NCI-H1436 (cell line): ENCODE measurements at regions not wholly inside any gene's neighbourhood (a gene's known extent, or its start where the extent isn't known, plus 50 kb on each side); places are given as distances from the start of the nearest gene placed in this dataset.
"Not testable (repeated sequence)": the region's sequence is repeated elsewhere in the genome, so short reads cannot be mapped to it uniquely, and the experiment has no call there.

Experiments used
- DNase-seq: peaks from one replicate; lab custom pipeline; 2025; lab: John Stamatoyannopoulos, UW

DNA sequence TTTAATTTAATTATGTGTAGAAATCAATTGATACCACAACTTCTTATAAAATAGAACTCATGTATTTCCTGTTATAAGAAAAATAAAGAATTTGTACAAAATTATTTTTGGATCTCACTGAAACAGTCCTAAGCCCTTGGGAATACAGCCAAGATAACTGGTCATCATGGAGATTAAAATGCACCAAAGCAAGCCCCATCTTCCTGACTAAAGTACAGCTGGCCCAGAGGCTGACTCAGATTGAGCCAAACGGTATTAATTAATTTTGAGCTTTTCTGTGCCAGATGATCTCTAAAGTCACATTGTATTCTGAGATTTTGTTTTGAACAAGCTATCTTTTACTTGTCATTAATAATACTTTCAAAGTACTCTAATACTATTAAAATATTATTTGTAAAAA is 978.5 kb downstream of the TBC1D32 start:
- no peak for DNase-seq

DNA sequence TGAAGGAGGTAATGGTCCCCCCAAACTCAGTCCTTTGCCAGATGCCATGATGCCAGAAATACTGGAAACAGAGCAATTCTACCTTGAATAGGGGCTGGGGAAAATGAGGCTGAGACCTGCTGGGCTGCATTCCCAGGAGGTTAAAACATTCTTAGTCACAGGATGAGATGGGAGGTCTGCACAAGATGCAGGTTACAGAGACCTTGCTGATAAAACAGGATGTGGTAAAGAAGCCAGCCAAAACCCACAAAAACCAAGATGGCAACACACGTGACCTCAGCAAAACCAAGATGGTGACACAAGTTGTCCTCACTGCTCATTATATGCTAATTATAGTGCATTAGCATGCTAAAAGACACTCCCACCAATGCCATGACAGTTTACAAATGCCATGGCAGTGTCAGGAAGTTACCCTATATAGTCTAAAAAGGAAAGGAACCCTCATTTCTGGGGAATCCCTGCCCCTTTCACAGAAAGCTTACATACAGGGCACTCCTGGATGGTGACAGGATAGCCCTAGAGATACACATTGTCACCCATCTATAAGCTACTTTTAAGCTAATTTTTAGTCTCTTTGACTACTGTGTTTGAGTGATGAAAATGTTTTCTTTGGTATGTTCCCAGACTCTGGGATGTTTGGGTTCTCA is 979.7 kb downstream of the TBC1D32 start:
- no peak for DNase-seq

DNA sequence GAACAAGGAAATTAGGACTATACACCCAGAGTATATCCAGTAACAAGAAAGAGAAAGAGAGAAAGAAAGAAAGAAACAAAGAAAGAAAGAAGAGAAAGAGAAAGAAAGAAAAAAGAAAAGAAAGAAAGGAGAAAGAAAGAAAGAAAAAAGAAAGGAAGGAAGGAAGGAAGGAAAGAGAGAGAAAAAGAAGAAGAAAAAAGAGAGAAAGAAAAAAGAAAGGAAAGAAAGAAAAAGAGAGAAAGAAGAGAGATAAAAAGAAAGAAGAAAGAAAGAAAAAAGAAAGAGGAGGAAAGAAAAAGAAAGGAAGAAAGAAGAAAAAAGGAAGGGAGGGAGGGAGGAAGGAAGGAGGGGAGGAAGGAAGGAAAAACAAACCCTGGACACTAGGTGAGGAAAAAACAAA is 981.8 kb downstream of the TBC1D32 start:
- no peak for DNase-seq

DNA sequence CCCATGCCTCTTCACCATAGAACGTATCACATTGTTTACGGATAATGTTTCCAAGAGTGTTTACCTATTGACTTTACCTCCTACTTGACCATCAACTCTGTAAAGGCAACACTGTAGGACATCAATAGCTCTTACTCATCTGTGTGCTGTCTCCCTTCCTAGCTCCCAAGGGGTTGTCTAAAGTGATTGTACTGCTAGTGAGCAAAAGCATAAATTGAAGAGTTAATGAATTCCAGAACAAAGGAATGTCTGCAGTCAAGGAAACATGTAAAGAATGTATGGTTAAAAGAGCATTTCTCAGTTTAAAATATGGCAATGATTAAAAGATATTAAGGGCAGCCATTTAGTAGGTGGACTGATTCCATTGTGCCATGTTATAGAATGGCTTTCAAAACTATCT is 985.4 kb downstream of the TBC1D32 start:
- DNase-seq = no peak

DNA sequence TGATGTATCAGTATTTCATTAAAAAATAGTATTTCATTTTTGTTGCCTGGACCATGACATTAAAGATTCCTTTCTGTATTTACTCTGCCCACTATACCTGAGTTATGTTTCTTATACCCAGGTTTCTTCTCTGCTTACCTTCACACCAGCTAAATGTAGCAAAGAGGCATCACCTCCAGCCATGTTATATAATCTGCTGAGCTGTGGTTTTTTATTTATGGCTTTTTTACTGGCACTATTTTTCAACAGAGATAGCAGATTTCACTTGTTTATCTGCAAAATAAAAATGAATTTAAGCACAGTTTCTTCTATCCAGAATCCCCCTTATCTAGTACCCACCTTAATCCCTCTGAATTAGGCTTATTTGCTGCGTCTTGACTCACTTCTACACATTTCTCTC is 979.0 kb upstream of the MAN1A1 start:
- DNase-seq = no peak

DNA sequence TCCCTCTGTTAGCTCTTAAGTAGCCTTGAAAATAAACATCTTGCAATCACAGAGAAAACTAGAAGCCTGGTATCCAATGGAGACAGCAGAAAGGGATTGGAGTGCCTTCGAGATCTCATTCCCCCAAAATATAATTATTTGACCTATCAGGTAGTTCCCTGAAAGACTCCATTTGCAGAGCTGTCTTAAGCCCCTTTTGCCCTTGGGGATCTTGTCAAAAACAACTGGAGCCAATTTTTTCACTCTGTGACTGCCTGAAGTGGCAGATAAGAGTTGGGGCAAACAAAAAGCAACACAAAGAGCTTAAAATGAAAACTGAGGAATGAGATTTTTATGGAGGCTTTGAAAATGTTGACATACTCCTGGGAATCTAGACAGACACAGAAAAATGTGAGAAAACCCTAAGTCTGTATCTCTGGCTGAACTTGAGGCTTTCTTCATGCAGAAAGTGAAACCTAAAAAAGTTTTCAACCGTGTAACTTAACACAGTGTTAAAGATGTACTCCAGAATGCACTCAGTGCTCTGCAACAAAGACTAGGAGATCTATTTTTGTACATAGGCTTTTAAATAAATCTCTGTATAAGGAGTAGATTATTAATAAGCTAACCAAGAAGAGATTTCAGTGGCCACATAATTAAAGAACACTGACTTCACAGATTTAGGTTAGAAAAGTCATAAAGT is 971.1 kb upstream of the MAN1A1 start:
- DNase-seq = no peak

DNA sequence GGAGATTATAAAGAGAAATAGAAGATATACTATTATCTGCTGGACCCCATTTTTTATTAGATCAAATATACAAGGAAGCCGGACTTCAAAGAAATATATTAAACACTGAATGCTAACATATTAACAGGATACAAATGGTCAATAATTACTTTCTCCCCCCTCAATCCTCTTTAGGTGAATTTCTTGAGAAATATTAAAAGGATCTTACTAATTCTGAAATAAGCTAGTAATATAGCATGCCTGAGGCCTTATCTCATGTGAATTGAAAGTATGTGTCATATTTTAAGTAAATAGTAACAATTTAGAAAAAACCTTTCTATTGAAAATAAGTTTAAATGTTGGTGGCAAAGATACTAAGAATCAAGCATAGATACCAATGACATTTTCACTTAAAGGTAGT is 954.7 kb upstream of the MAN1A1 start:
- DNase-seq = no peak

DNA sequence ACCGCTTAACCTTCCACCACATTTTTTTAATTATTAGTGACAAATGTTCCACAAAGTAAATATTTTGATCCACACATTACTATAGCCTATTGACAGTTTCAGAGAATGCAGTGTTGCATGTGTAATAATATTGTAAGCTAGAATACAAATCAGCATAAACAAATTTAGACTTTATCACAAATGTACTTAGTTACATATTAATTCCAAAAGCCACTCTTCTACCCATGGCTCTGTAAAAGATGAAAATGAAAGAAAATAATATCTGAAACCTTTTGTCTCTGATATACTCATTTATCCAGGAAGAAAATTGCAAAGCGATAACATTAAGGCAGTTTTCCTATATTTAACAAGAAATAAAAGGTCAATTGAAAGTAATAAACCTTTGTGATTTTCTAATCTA is 954.0 kb upstream of the MAN1A1 start:
- DNase-seq = no peak

DNA sequence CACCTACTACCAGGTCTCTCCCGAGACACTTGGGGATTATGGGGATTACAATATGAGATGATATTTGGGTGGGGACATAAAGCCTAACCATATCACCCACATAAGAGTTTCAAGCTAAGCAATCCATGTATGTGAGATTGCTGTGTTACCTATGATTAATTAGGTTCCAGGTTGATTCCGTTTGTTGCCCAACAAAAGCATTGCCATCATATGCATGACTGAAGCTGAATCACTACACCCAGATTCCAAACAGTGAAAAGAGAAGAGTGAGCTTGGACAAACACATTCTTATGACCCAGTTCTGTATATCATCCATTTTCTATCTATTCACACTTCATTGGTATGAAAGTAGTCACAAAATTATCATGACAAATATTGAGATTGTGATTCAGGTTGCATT is 952.5 kb upstream of the MAN1A1 start:
- DNase-seq = no peak

DNA sequence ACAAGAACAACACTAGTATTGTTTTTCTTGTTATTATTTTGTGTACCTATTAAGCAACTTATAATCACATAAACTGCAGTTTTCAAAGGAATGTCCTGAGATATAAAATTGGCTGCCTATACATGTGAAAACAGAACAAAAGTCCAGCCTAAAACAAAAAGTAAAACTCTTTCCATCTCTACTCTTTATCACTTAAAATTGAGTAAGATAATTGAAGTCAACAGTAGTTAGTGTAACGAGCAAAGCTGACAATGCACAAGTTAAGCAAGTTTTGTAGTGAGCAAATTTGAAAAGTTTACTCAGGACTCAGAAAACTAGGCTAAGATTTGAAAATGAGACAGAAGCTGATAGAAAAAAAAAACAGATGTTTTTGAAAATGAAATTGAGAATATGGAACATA is 941.4 kb upstream of the MAN1A1 start:
- DNase-seq = no peak

DNA sequence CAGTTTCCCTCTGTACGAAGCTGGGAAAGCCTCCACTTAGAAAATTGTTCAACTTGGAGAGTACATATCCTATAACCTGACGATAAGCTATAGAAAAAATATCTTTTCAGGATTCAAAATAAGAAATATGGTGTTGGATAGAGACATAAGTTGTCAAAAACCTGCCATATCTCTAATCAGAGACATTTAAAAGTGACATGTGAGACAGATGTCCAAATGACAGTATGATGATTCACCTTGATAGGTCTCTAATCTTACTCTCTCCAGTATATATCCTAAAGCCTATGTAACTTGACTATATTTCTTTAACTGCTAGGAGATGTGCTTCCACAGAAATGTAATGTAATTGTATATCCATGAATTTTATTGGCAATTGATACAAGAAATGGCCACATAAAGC is 932.4 kb upstream of the MAN1A1 start:
- DNase-seq = no peak

DNA sequence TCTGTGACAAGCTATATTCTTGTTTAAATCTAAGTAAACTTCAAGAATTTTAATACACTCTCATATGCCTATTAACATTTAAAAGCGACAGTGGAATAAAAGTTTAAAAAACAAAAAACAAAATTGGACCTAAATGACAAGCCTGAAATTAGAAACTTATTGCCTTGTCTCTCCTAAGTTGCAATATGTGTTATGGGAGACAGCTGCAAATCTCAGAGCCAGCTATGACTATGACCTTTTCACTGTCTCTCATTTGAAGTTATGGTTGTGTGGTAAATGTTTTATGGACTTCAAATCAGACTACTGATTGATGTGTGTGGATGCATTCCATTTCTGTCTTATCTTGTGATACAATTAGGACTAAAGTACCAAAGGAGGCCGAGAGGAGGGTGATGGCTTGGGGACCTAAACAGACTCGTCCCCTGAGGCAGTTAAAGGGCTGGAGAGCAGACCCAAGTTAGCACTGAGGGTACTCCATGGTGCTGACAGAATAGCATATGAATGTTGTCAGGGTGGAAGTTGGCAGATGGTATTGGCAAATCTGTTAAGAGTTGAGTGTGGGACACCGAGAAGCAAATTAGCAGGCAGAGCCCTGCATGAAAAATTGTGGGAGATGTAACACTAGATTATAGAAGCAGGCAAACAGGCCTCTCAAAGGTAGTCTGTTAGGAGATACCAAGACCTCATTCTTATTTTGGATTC is 930.1 kb upstream of the MAN1A1 start:
- no peak for DNase-seq

DNA sequence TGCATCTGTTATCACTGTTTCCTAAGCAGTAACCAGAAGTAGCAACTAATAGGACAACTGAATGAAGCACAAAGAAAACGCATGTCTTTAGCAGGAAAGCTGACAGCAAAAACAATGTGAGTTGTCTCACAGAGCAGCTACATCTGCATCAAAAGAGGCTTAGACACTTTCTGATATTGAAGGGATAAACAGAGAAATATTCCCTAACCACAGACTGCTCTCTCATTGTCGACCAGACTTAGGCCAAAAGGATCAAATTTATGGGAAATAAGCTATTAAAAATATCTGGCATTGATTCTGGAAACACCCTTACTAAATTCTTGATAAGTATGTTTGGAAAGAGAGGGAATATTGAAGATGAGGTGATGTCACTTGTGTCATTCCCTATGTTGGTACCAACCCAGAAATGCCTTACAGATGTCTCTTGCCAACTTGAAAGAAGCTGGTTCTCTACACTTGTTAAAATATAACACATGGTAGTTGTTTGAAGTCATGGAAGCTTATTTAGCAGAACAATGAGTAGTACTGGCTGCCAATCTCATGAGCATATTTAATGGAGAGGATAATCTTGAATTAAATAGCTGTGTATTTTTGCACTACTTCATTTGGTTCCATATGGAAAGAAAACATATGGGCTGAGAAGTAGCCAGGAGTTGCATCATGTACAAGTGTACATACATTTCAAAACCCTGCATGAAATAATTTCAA is 929.3 kb upstream of the MAN1A1 start:
- no peak for DNase-seq

DNA sequence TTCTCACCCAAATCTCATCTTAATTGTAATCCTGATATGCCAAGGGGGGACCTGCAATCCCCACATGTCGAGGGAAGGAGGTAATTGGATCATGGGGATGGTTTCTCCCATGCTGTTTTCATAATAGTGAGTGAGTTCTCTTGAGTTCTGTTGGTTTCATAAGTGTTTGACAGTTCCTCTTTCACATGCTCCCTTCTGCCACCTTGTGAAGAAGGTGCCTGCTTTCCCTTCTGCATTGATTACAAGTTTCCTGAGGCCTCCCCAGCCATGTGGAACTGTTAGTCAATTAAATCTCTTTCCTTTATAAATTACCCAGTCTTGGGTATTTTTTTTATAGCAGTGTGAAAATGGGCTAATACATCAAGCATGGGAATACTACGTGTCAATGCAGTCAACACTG is 925.0 kb upstream of the MAN1A1 start:
- no peak for DNase-seq

DNA sequence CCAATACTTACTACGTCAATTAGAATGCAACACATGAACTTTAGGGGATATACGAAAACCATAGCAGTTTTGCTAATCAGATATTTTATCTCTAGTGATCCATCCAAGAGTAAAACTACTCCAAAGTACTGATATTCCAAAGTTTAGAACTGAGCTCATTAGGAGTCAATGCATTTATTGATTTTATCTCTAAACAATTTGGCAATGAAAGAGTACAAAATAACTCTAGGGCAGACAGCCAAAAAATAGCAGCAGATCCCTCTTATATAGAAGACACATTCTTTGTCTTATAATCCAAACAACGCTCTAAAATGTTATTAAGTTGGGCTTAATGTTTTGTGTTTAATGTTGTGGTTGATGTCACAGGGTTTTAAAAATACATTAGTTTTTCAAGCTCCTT is 923.9 kb upstream of the MAN1A1 start:
- no peak for DNase-seq

DNA sequence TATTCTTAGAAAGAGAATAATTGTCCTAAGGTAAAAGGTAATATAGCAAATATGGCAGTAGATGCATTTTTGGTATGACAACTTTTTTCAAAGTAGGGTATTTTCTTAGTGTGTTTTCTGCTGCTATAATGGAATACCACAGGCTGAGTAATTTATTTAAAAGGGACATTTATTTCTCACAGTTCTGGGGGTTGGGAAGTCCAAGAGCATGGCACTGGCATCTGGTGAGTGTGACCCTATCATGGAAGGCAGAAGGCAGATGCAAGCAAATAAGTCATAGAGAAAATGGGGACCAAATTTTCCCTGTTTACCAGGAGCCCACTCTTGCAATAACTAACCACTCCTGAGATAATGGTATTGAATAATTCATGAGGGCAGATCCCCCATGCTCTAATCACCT is 922.5 kb upstream of the MAN1A1 start:
- DNase-seq = no peak

DNA sequence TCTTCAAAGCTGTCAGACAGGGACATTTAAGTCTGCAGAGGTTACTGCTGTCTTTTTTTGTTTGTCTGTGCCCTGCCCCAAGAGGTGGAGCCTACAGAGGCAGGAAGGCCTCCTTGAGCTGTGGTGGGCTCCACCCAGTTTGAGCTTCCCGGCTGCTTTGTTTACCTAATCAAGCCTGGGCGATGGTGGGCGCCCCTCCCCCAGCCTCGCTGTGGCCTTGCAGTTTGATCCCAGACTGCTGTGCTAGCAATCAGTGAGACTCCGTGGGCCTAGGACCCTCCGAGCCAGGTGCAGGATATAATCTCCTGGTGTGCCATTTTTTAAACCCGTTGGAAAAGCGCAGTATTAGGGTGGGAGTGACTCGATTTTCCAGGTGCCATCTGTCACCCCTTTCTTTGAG is 918.7 kb upstream of the MAN1A1 start:
- not testable (repeated sequence) for DNase-seq

DNA sequence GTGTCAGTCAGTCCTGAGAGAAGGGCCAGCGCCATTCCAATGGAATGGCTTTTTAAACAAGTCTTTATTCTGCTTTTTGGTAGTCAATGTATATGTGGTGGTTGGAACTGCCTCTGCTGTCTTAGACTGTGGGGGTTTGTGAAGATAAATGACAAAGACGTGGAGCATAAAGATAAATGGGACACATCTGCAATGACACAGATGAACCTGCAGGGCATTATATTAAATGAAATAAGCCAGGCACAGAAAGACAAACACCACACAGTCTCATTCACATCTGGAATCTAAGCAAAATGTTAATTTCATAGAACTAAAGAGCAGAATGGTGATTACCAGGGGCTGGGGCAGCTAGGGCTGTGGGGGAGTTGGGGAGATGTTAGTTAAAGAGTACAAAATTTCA is 912.8 kb upstream of the MAN1A1 start:
- DNase-seq = no peak

DNA sequence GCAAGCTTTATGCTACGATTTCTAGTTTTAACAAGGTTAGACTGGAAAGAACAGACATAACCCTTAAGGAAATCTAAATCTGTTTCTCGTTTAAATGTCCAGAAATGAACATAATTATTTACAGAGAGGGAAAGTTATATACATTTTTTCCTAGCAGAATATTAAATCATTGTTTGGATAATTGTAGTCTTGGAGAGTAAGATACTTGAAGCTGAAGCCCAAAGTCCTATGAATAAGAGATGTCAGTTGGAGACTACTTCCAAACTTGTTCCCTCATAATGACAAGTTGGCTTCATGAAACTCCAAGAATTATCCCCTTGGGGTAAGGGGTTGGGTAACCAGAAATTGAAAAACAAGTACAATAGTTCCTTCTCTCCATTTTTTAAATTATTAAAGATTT is 911.1 kb upstream of the MAN1A1 start:
- no peak for DNase-seq

DNA sequence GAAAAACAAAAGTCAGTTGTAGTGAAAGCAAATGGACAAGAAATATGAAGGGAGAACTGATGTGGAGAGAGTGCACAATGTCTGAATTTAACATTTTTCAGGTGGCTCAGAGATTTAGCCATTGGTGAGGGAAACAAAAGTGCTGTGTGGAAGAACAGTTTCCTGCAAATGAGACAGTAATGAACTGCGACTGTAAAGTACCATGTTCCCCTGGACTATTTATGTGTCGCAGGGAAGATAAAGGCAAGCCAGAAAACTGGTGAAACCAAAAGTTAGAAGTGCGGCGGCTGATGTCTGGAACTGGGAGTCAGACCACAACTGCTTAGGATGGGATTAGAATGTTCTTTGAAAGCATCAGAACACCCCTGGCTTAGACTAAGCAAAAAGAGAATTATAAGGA is 905.1 kb upstream of the MAN1A1 start:
- DNase-seq = no peak

DNA sequence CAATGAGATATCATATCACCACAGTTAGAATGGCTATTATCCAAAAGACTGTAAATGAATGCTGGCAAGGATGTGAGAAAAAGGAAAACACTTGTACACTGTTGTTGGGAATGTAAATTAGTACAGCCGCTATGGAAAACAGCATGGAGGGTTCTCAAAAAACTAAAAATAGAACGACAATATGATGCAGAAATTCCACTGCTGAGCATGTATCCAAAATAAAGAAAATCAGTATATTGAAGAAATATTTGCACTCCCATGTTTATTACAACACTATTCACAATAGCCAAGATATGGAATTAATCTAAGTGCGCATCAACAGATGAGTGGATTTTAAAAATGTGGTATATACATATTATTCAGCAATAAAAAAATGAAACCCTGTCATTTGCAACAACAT is 898.9 kb upstream of the MAN1A1 start:
- DNase-seq = no peak

DNA sequence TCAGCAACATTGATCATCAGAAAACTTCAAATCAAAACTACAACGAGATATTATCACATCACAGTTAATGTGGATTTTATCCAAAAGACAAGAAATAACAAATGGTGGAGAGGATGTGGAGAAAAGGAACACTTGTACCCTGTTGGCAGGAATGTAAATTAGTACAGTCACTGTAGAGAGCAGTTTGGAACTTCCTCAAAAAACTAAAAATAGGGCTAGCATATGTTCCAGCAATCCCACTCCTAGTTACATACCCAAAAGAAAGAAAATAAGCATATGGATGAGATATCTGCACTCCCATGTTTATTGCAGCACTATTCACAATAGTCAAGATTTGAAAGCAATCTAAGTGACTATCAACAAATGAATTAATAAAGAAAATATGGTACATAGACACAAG is 887.7 kb upstream of the MAN1A1 start:
- no peak for DNase-seq

DNA sequence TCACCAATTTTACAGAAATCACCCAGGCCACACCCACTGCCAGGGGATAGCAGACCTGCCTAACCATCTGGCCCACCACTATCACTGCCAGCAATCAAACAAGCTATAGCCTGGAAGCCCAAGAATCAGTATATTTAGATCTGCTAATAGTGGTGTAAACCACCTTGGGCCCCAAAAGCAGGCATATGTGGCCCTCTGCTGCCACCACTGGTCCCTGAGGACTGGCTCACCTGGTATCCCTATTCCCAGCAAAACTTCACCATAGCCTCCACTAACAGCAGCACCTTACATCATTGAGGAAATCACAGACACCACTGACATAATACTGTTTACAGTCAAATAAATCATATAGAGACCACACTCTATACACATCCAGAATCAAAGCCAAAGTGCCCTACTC is 880.4 kb upstream of the MAN1A1 start:
- no peak for DNase-seq
